Adrenal gland (tissue), 9 donors: ENCODE measurements at regions not wholly inside any gene's neighbourhood (a gene's known extent, or its start where the extent isn't known, plus 50 kb on each side); places are given as distances from the start of the nearest gene placed in this dataset.

ENCODE experiments used
- DNase-seq, 7 donors: peaks; one replicate each; pipeline ENCODE4 v3.0.0-alpha.2; 2019 to 2020
- H3K27ac ChIP-seq, 5 donors: fragments of 200-600 bp; sonication (generic) in 4 of 5; 1 replicate in 3 of 5; 2 replicates in 2 of 5; pipeline versions ENCODE4 v1.5.1 to v1.8.0; 2016 to 2020; ENCODE audit warnings: mild to moderate bottlenecking in 1 of 5
- H3K27me3 ChIP-seq: fragments of 200-600 bp; 2 replicates; pipeline ENCODE4 v1.8.0; 2021
- H3K36me3 ChIP-seq, 2 donors: fragments of 200-600 bp; replicated peaks in 1 of 2; 1 replicate in 1 of 2; 2 replicates in 1 of 2; pipeline versions ENCODE4 v1.5.1 to v1.8.0; 2018 to 2022
- H3K4me1 ChIP-seq, 2 donors: fragments of 200-600 bp; replicated peaks in 1 of 2; 1 replicate in 1 of 2; 2 replicates in 1 of 2; pipeline versions ENCODE4 v1.5.1 to v1.8.0; 2018 to 2021
- H3K4me3 ChIP-seq, 4 donors: fragments of 200-600 bp; sonication (generic) in 3 of 4; one replicate each; pipeline ENCODE4 v1.5.1; 2016 to 2018
- H3K9me3 ChIP-seq, 3 donors: fragments of 200-600 bp; sonication (generic) in 1 of 3; replicated peaks in 1 of 3; 1 replicate in 2 of 3; 2 replicates in 1 of 3; pipeline versions ENCODE4 v1.5.1 to v1.8.0; 2016 to 2021
- CTCF ChIP-seq, 6 experiments: fragments of 450-650 bp in 4 of 6; fragments of 200-600 bp in 2 of 6; sonication (generic) in 1 of 6; IDR thresholded peaks; 1 replicate in 5 of 6; 2 replicates in 1 of 6; pipeline versions ENCODE4 v1.5.1 to v1.8.0; 2016 to 2021; ENCODE audit warnings: antibody characterized with exemption in 6 of 6, mild to moderate bottlenecking in 2 of 6, moderate library complexity in 1 of 6
- POLR2A ChIP-seq, 2 donors: fragments of 450-650 bp; IDR thresholded peaks; one replicate each; pipeline ENCODE4 v1.6.1; 2017; ENCODE audit warnings: antibody characterized with exemption in 2 of 2, mild to moderate bottlenecking in 2 of 2, moderate library complexity in 1 of 2
- WGBS, 4 donors: extraction: QIAGEN DNeasy Blood & Tissue Kit in 2 of 4; methylation state at CpG; one replicate each; pipeline versions ENCODE4 v1.1.5 to v1.1.7; 2013 to 2017; 5-methylcytosine and 5-hydroxymethylcytosine counted together
- intact Hi-C, 2 donors: fragments of 100-400 bp; cut with DNase I; formaldehyde crosslinking; loops; one replicate each; pipeline versions ENCODE4 v1.14.1 to v1.15.0; 2022 to 2023
- donor health status: healthy with polysubstance abuse.
- donor health status: Bipolar disorder and iron deficiency.
- donor health status: DM: yes; HTN: yes; CAD: no.
- donor health status: DM: no; HTN: no; CAD: no.
- donor health status: DM: no; HTN: no; CAD: no.

GRCh38 chr22:20655623-20656022 lies 118.3 kb upstream of the SERPIND1 start:
- H3K27me3 ChIP-seq: no peaks in the 10 kb centered on the region
- no peak for TF ChIP-seq CTCF (IDR thresholded peaks at IDR 0.05)
- no peak for TF ChIP-seq POLR2A (IDR thresholded peaks at IDR 0.05)
- H3K9me3 ChIP-seq: no peaks in the 10 kb centered on the region
- intact Hi-C loops: no loop called here
- H3K4me3 ChIP-seq: no peak overlapping the region
- H3K27ac ChIP-seq: no peak overlapping the region
- DNase-seq: no peak
- no peaks in the 10 kb centered on the region for H3K4me1 ChIP-seq
- no peaks in the 10 kb centered on the region for H3K36me3 ChIP-seq

GRCh38 chr22:20656516-20656901 lies 117.4 kb upstream of the SERPIND1 start:
- 91 to 97% (median 94%) methylated on average over 11 to 12 of the region's 12 CpGs for WGBS, 4 donors
- no peak overlapping the region for H3K4me3 ChIP-seq
- H3K9me3 ChIP-seq: no peaks in the 10 kb centered on the region
- H3K4me1 ChIP-seq: no peaks in the 10 kb centered on the region
- no peaks in the 10 kb centered on the region for H3K27me3 ChIP-seq
- TF ChIP-seq POLR2A (IDR thresholded peaks at IDR 0.05): no peak
- TF ChIP-seq CTCF (IDR thresholded peaks at IDR 0.05): no peak
- no peak overlapping the region for H3K27ac ChIP-seq
- DNase-seq: no peak
- no peaks in the 10 kb centered on the region for H3K36me3 ChIP-seq
- intact Hi-C loops: no loop called here

GRCh38 chr22:20656902-20657836 lies 116.7 kb upstream of the SERPIND1 start:
- H3K9me3 ChIP-seq: no peaks in the 10 kb centered on the region
- TF ChIP-seq POLR2A (IDR thresholded peaks at IDR 0.05) (no peak), CTCF (IDR thresholded peaks at IDR 0.05) (no peak)
- H3K27ac ChIP-seq: no peak overlapping the region
- DNase-seq: no peak
- intact Hi-C loops: no loop called here
- no peak overlapping the region for H3K4me3 ChIP-seq
- H3K27me3 ChIP-seq: no peaks in the 10 kb centered on the region
- WGBS, 4 donors: 84 to 91% (median 86%) methylated on average over 17 of the region's 17 CpGs
- H3K4me1 ChIP-seq: no peaks in the 10 kb centered on the region
- no peaks in the 10 kb centered on the region for H3K36me3 ChIP-seq
